T-helper 1 cell treated with Interleukin-12 subunit alpha and Interleukin-12 subunit beta and Interleukin-4 antibody, amounts not matched to agents 30 μg/mL and 1 μg/mL, for 36 hours (primary cell): ENCODE measurements at regions not wholly inside any gene's neighbourhood (a gene's known extent, or its start where the extent isn't known, plus 50 kb on each side); places are given as distances from the start of the nearest gene placed in this dataset.
"Not testable (repeated sequence)": the region's sequence is repeated elsewhere in the genome, so short reads cannot be mapped to it uniquely, and the experiment has no call there.

Experiments used
- H3K27ac Mint-ChIP-seq: one replicate; pipeline ENCODE4 v1.8.0; 2021; ENCODE audit warnings: mild to moderate bottlenecking, mixed read lengths
- H3K27me3 Mint-ChIP-seq: one replicate; pipeline ENCODE4 v1.8.0; 2021; ENCODE audit warnings: low read depth, mixed read lengths
- H3K36me3 Mint-ChIP-seq: one replicate; pipeline ENCODE4 v1.8.0; 2021; ENCODE audit warnings: low read depth, mixed read lengths
- H3K4me1 Mint-ChIP-seq: one replicate; pipeline ENCODE4 v1.8.0; 2021; ENCODE audit warnings: low read depth, mixed read lengths
- H3K4me3 Mint-ChIP-seq: one replicate; pipeline ENCODE4 v1.8.0; 2021; ENCODE audit warnings: mild to moderate bottlenecking, moderate library complexity, mixed read lengths
- H3K9me3 Mint-ChIP-seq: one replicate; pipeline ENCODE4 v1.8.0; 2021; ENCODE audit warnings: mixed read lengths

GRCh38 chr7:46932676-46933424, 649.1 kb downstream of the TNS3 start:
- Mint-ChIP-seq H3K4me1 (no peaks in the 10 kb centered on the region), H3K9me3 (no peaks in the 10 kb centered on the region), H3K27ac (no peak overlapping the region), H3K27me3 (no peaks in the 10 kb centered on the region), H3K36me3 (no peaks in the 10 kb centered on the region), H3K4me3 (no peak overlapping the region)

GRCh38 chr7:46932306-46932675, 649.6 kb downstream of the TNS3 start:
- H3K27me3 Mint-ChIP-seq: no peaks in the 10 kb centered on the region
- no peak overlapping the region for H3K4me3 Mint-ChIP-seq
- no peak overlapping the region for H3K27ac Mint-ChIP-seq
- no peaks in the 10 kb centered on the region for H3K36me3 Mint-ChIP-seq
- H3K4me1 Mint-ChIP-seq: no peaks in the 10 kb centered on the region
- no peaks in the 10 kb centered on the region for H3K9me3 Mint-ChIP-seq

DNA sequence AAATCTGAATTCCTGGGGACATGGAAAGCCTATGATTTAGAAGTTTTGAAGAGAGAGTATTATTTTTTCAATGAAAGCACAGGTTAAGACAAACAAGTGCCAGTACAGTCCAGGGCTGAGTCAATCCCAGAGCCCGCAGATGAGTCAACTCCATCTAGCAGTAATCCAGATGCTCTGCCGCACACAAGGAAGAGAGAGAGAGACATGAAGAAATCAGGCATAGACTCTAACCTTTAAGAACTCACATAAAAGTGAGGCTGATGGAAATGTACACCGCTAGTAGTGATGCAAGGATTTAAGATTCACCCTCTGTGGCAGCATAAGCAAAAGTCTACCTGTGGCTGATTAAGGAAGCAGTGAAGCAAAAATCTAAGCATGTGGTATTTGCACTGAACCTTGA, 651.5 kb downstream of the TNS3 start:
- Mint-ChIP-seq H3K4me3 (no peak overlapping the region), H3K36me3 (no peaks in the 10 kb centered on the region), H3K9me3 (no peaks in the 10 kb centered on the region), H3K27me3 (no peaks in the 10 kb centered on the region), H3K4me1 (no peaks in the 10 kb centered on the region), H3K27ac (no peak overlapping the region)

DNA sequence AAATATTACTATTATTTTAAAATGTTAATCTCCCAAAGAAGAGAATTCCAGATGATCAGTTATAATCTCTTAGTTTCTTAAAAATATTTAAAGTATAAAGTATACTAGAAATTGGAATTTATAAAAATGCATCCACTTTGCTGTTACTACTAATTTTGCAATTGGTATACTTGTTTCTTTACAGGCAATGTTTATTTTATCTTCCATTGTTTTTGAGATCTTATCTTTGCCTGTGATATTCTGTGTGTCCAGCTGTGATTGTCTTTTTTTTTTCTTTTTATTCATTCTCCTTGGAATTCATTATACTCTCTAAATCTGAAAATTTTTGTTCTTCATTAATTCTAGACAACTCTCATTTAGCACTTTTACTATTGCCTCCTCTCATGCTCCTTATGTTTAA, 652.6 kb downstream of the TNS3 start:
- Mint-ChIP-seq H3K36me3 (no peaks in the 10 kb centered on the region), H3K27me3 (no peaks in the 10 kb centered on the region), H3K9me3 (no peaks in the 10 kb centered on the region), H3K4me3 (no peak overlapping the region), H3K4me1 (no peaks in the 10 kb centered on the region), H3K27ac (no peak overlapping the region)

DNA sequence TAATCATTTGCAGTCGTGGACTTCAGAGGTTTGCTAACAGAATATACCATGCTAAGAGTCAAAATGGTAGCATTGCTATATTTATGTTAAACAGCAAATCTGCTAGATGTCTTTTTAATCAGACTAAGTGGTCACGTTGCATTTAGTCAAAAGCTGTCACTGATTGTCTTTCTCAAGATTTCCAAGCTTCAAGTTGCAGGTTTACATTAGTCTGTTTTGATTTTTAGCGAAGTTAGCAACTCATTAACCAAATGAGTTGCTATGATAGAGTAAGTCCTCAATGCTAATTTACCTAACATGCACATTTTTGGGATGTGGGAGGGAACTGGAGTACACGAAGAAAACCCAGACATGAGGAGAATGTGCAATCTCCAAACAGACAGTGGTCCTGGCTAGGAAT, 653.2 kb downstream of the TNS3 start:
- H3K4me3 Mint-ChIP-seq: no peak overlapping the region
- no peaks in the 10 kb centered on the region for H3K9me3 Mint-ChIP-seq
- no peaks in the 10 kb centered on the region for H3K4me1 Mint-ChIP-seq

DNA sequence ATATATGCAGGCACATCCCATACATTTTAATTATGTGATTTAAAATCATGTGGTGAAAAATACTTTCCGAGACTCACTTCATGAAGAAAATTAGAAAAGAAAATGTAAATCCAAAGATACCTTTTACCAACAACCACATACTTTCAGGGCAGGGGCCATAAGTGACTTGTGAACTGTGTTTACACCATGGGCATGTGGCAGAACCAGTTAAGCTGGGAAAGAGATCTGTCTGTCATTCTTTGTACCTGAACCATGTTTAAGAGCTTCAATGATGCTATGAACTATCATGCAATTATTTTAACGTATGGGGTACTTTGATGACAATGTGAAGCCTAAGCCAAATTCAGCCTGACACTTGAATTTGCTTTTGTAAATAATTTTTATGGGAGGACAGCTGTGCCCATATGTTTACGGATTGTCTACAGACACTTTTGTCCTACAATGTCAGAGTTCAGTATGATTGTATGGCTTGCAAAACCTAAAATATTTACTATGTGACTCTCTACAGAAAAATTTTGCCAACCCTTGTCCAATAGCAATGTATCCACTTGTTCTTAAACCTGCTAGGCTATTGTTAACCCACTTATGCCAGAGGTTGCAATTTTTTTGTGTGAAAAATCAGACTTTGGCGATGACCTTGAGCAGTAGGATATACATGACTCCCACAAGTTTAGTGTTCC, 654.6 kb downstream of the TNS3 start:
- Mint-ChIP-seq H3K4me1 (no peaks in the 10 kb centered on the region), H3K4me3 (no peak overlapping the region), H3K36me3 (no peaks in the 10 kb centered on the region), H3K27ac (no peak overlapping the region), H3K9me3 (no peaks in the 10 kb centered on the region), H3K27me3 (no peaks in the 10 kb centered on the region)

More for the DNA sequence above, 653.2 kb downstream of the TNS3 start:
- Mint-ChIP-seq H3K27ac (no peak overlapping the region), H3K27me3 (no peaks in the 10 kb centered on the region), H3K36me3 (no peaks in the 10 kb centered on the region)

GRCh38 chr7:46916581-46916980, 665.3 kb downstream of the TNS3 start:
- Mint-ChIP-seq H3K27me3 (no peaks in the 10 kb centered on the region), H3K9me3 (no peaks in the 10 kb centered on the region), H3K36me3 (no peaks in the 10 kb centered on the region), H3K27ac (no peak overlapping the region), H3K4me3 (no peak overlapping the region), H3K4me1 (no peaks in the 10 kb centered on the region)

DNA sequence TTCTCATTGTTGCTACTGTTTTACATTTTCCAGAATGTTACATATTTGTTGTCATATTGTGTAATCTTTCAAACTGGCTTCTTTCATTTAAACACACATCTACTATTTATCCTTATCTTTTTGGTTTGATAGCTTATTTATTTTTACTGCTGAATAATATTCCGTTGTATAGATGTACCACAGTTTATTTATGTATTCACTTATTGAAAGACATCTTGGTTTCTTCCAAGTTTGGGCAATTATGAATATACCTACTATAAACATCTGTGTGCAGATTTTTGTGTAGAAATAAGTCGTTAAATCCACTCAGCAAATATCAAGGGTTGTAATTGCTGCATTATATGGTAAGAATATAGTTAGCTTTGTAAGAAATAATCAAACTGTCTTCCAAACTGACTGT, 669.2 kb downstream of the TNS3 start:
- Mint-ChIP-seq H3K4me1 (no peaks in the 10 kb centered on the region), H3K9me3 (no peaks in the 10 kb centered on the region), H3K27me3 (no peaks in the 10 kb centered on the region), H3K27ac (no peak overlapping the region), H3K4me3 (no peak overlapping the region), H3K36me3 (no peaks in the 10 kb centered on the region)

- Mint-ChIP-seq H3K36me3 (no peaks in the 10 kb centered on the region), H3K27ac (no peak overlapping the region), H3K4me3 (no peak overlapping the region), H3K9me3 (peaks cover 3% of the 10 kb centered on the region), H3K4me1 (no peaks in the 10 kb centered on the region), H3K27me3 (no peaks in the 10 kb centered on the region)
These were observed 672.3 kb downstream of the TNS3 start for GRCh38 chr7:46909601-46910051.

DNA sequence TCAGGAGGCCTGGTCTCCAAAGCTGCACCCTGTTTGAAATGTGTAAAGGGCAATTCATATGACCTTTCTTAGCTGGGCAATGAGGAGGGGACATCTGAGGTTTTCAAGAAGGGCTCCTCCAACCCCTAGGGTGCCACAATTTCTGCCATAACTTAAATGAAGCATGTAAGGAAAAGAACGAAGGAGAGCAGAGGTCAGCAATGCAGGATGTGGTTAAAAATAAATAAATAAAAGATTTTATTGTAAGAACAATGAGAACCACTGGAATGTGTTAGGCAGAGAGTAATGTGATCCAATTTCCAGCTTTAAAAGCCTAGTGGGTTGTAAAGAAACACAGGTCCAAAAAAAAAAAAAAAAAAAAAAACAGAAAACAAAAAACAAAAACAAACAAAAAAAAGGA, 673.1 kb downstream of the TNS3 start:
- H3K36me3 Mint-ChIP-seq: no peaks in the 10 kb centered on the region
- no peak overlapping the region for H3K4me3 Mint-ChIP-seq
- no peaks in the 10 kb centered on the region for H3K27me3 Mint-ChIP-seq
- no peak overlapping the region for H3K27ac Mint-ChIP-seq
- no peaks in the 10 kb centered on the region for H3K4me1 Mint-ChIP-seq
- peaks cover 3% of the 10 kb centered on the region for H3K9me3 Mint-ChIP-seq

DNA sequence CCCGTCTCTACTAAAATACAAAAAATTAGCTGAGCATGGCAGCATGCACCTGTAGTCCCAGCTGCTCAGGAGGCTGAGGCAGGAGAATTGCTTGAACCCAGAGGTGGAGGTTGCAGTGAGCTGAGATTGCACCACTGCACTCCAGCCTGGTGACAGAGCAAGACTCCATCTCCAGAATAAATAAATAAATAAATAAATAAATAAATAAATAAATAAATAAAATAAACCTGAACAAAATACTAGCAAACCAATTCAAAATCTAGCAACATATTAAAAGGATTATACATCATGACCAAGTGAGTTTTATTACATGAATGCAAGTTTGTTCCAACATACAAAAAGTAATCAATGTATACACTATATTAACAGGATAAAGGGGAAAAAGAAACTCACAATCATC, 677.4 kb downstream of the TNS3 start:
- H3K36me3 Mint-ChIP-seq, H3K27ac Mint-ChIP-seq, H3K4me1 Mint-ChIP-seq, H3K4me3 Mint-ChIP-seq, H3K9me3 Mint-ChIP-seq, H3K27me3 Mint-ChIP-seq: not testable (repeated sequence)

DNA sequence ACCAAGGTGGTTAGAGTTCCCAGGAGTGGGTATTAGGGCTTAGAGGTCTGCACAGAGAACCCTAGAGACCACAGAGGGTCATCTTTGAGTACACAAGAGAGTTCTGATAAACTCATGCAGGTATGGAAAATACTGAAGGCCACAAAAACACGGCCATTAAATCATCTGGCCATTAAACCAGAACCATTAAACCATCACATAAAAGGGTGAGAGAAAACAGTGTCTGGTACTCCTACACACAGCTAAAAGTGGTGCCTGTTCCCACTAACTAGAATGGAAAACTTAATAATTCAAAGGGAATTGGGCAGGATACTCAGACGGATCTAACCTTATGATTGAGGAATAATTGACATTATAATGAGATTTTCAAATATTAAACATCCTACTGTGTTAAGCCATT, 679.4 kb downstream of the TNS3 start:
- H3K36me3 Mint-ChIP-seq: no peaks in the 10 kb centered on the region
- H3K4me3 Mint-ChIP-seq: no peak overlapping the region
- no peaks in the 10 kb centered on the region for H3K27me3 Mint-ChIP-seq
- no peaks in the 10 kb centered on the region for H3K4me1 Mint-ChIP-seq
- peaks cover 7% of the 10 kb centered on the region for H3K9me3 Mint-ChIP-seq
- no peak overlapping the region for H3K27ac Mint-ChIP-seq

GRCh38 chr7:46900312-46901263, 681.3 kb downstream of the TNS3 start:
- H3K27ac Mint-ChIP-seq: no peak overlapping the region
- no peak overlapping the region for H3K4me3 Mint-ChIP-seq
- no peaks in the 10 kb centered on the region for H3K36me3 Mint-ChIP-seq
- no peaks in the 10 kb centered on the region for H3K4me1 Mint-ChIP-seq
- peaks cover 4% of the 10 kb centered on the region for H3K9me3 Mint-ChIP-seq
- no peaks in the 10 kb centered on the region for H3K27me3 Mint-ChIP-seq

DNA sequence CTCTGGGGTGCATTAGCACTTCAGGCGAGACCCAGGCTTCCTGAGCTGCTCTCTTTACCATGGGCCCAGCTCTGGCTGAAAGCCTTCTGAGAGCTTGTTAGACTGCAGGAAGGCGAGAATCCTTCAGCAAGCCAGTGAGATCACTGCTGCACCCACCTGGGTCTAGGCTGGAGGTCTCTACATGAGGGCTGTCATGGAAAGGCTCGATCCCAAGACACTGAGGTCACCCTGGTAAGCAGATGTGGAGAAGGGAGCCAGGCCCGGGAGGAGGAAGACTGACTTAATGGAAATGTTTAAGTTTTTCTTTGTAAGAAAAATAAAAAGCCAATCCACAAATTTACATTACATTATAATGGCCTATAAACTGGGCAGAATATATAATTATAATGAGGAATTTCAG, 684.5 kb downstream of the TNS3 start:
- Mint-ChIP-seq H3K9me3 (peaks cover 7% of the 10 kb centered on the region), H3K36me3 (no peaks in the 10 kb centered on the region), H3K4me3 (no peak overlapping the region), H3K4me1 (no peaks in the 10 kb centered on the region), H3K27me3 (no peaks in the 10 kb centered on the region), H3K27ac (no peak overlapping the region)
